CD14-positive monocyte (primary cell): ENCODE measurements at regions not wholly inside any gene's neighbourhood (a gene's known extent, or its start where the extent isn't known, plus 50 kb on each side); places are given as distances from the start of the nearest gene placed in this dataset.

Experiments used
- DNase-seq, 3 donors: peaks; one replicate each; pipeline ENCODE4 v3.0.0-alpha.2; 2011 to 2022
- H2AFZ ChIP-seq: 2 replicates; pipeline ENCODE4 v1.6.0; 2012; ENCODE audit warnings: mild to moderate bottlenecking, low read depth, low read length, inconsistent platforms; ENCODE audit not compliant: insufficient read depth, poor library complexity, severe bottlenecking
- H3K27ac ChIP-seq, 2 donors: 1 replicate in 1 of 2; 2 replicates in 1 of 2; pipeline ENCODE4 v1.5.1; 2012 to 2013; ENCODE audit warnings: low read length in 2 of 2, control low read depth in 1 of 2, inconsistent platforms in 1 of 2, low read depth in 1 of 2, mild to moderate bottlenecking in 1 of 2
- H3K27me3 ChIP-seq, 2 donors: one replicate each; pipeline versions ENCODE4 v1.6.0 to v1.6.1; 2011 to 2013; ENCODE audit warnings: low read length in 2 of 2; ENCODE audit not compliant: control insufficient read depth in 2 of 2, insufficient read depth in 2 of 2
- H3K36me3 ChIP-seq, 2 donors: replicated peaks in 1 of 2; 1 replicate in 1 of 2; 2 replicates in 1 of 2; pipeline versions ENCODE4 v1.5.1 to v1.6.1; 2012 to 2013; ENCODE audit warnings: low read length in 2 of 2, control low read depth in 1 of 2, inconsistent platforms in 1 of 2, mild to moderate bottlenecking in 1 of 2; ENCODE audit not compliant: insufficient read depth in 2 of 2, control insufficient read depth in 1 of 2
- H3K4me1 ChIP-seq, 2 donors: 1 replicate in 1 of 2; 2 replicates in 1 of 2; pipeline versions ENCODE4 v1.5.1 to v1.6.1; 2012 to 2013; ENCODE audit warnings: low read length in 2 of 2, control low read depth in 1 of 2, inconsistent platforms in 1 of 2, mild to moderate bottlenecking in 1 of 2, moderate library complexity in 1 of 2; ENCODE audit not compliant: insufficient read depth in 2 of 2, control insufficient read depth in 1 of 2
- H3K4me2 ChIP-seq: replicated peaks from 2 replicates; pipeline ENCODE3; 2012; ENCODE audit warnings: low read length, moderate library complexity, mild to moderate bottlenecking; ENCODE audit not compliant: poor library complexity, severe bottlenecking; ENCODE audit errors: extremely low read depth
- H3K4me3 ChIP-seq, 3 experiments: fragments of 200-600 bp in 1 of 3; sonication (generic) in 1 of 3; replicated peaks in 1 of 3; 1 replicate in 2 of 3; 2 replicates in 1 of 3; pipeline ENCODE4 v1.5.1; 2011 to 2013; ENCODE audit warnings: low read length in 3 of 3, mild to moderate bottlenecking in 3 of 3, control low read depth in 2 of 3, low read depth in 2 of 3, inconsistent platforms in 1 of 3, moderate library complexity in 1 of 3
- H3K79me2 ChIP-seq: 2 replicates; pipeline ENCODE4 v1.6.0; 2012; ENCODE audit warnings: mild to moderate bottlenecking, control low read depth, inconsistent platforms, low read length, moderate library complexity; ENCODE audit not compliant: insufficient read depth
- H3K9ac ChIP-seq: 2 replicates; pipeline ENCODE4 v1.6.0; 2017; ENCODE audit warnings: low read length, mild to moderate bottlenecking; ENCODE audit not compliant: insufficient read depth, poor library complexity, severe bottlenecking
- H3K9me3 ChIP-seq, 2 donors: replicated peaks in 1 of 2; 1 replicate in 1 of 2; 2 replicates in 1 of 2; pipeline versions ENCODE4 v1.5.1 to v1.6.1; 2012 to 2013; ENCODE audit warnings: low read length in 2 of 2, control low read depth in 1 of 2; ENCODE audit not compliant: control insufficient read depth in 1 of 2, insufficient read depth in 1 of 2
- H4K20me1 ChIP-seq: 2 replicates; pipeline ENCODE4 v1.6.0; 2012; ENCODE audit warnings: mild to moderate bottlenecking, low read length, control low read depth, moderate library complexity; ENCODE audit not compliant: insufficient read depth
- H3K27ac Mint-ChIP-seq, 7 donors: one replicate each; pipeline ENCODE4 v1.8.0; 2020; ENCODE audit warnings: mild to moderate bottlenecking in 7 of 7, mixed read lengths in 7 of 7, moderate library complexity in 6 of 7, inconsistent platforms in 2 of 7
- H3K27me3 Mint-ChIP-seq, 3 donors: one replicate each; pipeline ENCODE4 v1.8.0; 2021 to 2022; ENCODE audit warnings: low read depth in 3 of 3, mild to moderate bottlenecking in 3 of 3, mixed read lengths in 3 of 3, moderate library complexity in 3 of 3, inconsistent platforms in 1 of 3
- H3K36me3 Mint-ChIP-seq, 2 donors: one replicate each; pipeline ENCODE4 v1.8.0; 2020; ENCODE audit warnings: mixed read lengths in 2 of 2, inconsistent platforms in 1 of 2, mild to moderate bottlenecking in 1 of 2
- H3K4me1 Mint-ChIP-seq: one replicate; pipeline ENCODE4 v1.8.0; 2020; ENCODE audit warnings: mild to moderate bottlenecking, mixed read lengths
- H3K4me3 Mint-ChIP-seq, 2 donors: one replicate each; pipeline ENCODE4 v1.8.0; 2020; ENCODE audit warnings: mild to moderate bottlenecking in 2 of 2, mixed read lengths in 2 of 2, moderate library complexity in 1 of 2
- H3K9me3 Mint-ChIP-seq, 7 donors: one replicate each; pipeline ENCODE4 v1.8.0; 2020 to 2022; ENCODE audit warnings: mixed read lengths in 7 of 7, mild to moderate bottlenecking in 6 of 7, moderate library complexity in 6 of 7, inconsistent platforms in 2 of 7
- CTCF ChIP-seq: fragments of 200-600 bp; IDR thresholded peaks from one replicate; pipeline ENCODE4 v1.8.0; 2022; ENCODE audit warnings: antibody characterized with exemption, mild to moderate bottlenecking
- WGBS: methylation state at CpG from one replicate; pipeline ENCODE4 v1.1.5; 2013; ENCODE audit warnings: missing lambda C conversion rate; ENCODE audit not compliant: insufficient coverage; 5-methylcytosine and 5-hydroxymethylcytosine counted together
- intact Hi-C, 2 donors: fragments of 100-400 bp; cut with micrococcal nuclease; formaldehyde crosslinking; loops; one replicate each; pipeline versions ENCODE4 v1.15.0 to v1.15.1; 2023

- no peak for TF ChIP-seq CTCF
- no peaks in the 10 kb centered on the region for H3K36me3 ChIP-seq
- 93% methylated on average over 2 of the region's 4 CpGs for WGBS
- H2AFZ ChIP-seq: no peak overlapping the region
- no peak for DNase-seq
- no peaks in the 10 kb centered on the region for H3K27me3 ChIP-seq
- H3K4me2 ChIP-seq: no peak overlapping the region
- Mint-ChIP-seq H3K27me3 (peaks cover 3 to 5% (median 4%) of the 10 kb centered on the region in 3 donors), H3K36me3 (no peaks in the 10 kb centered on the region), H3K4me3 (no peak overlapping the region), H3K4me1 (no peaks in the 10 kb centered on the region), H3K9me3 (peaks cover 1 to 11% (median 7%) of the 10 kb centered on the region in 7 donors), H3K27ac (no peak overlapping the region)
- H3K27ac ChIP-seq: no peak overlapping the region
- no peak overlapping the region for H3K4me3 ChIP-seq
- H3K79me2 ChIP-seq: no peaks in the 10 kb centered on the region
- H3K4me1 ChIP-seq: no peaks in the 10 kb centered on the region
- intact Hi-C loops: no loop called here
- H4K20me1 ChIP-seq: no peaks in the 10 kb centered on the region
- H3K9me3 ChIP-seq: peaks cover under 1 to 7% of the 10 kb centered on the region in 2 donors
- H3K9ac ChIP-seq: no peak overlapping the region
These were observed 306.8 kb downstream of the VRK1 start for GRCh38 chr14:97104029-97104428.

GRCh38 chr14:97106166-97106565, 309.0 kb downstream of the VRK1 start:
- Histone ChIP-seq H4K20me1 (no peaks in the 10 kb centered on the region), H3K36me3 (no peaks in the 10 kb centered on the region), H3K4me1 (no peaks in the 10 kb centered on the region), H2AFZ (no peak overlapping the region), H3K79me2 (no peaks in the 10 kb centered on the region), H3K9me3 (peaks cover 7 to 8% of the 10 kb centered on the region in 2 donors), H3K9ac (no peak overlapping the region), H3K4me3 (no peak overlapping the region), H3K4me2 (no peak overlapping the region), H3K27me3 (no peaks in the 10 kb centered on the region), H3K27ac (no peak overlapping the region)
- Mint-ChIP-seq H3K36me3 (no peaks in the 10 kb centered on the region), H3K27ac (no peak overlapping the region), H3K4me1 (no peaks in the 10 kb centered on the region), H3K9me3 (peaks cover 7 to 15% (median 11%) of the 10 kb centered on the region in 7 donors), H3K4me3 (no peak overlapping the region), H3K27me3 (peaks cover 4 to 8% (median 5%) of the 10 kb centered on the region in 3 donors)
- DNase-seq: no peak
- intact Hi-C loops: no loop called here
- TF ChIP-seq CTCF: no peak
- WGBS: 75% methylated on average over 2 of the region's 5 CpGs
